ENCODE measurements at regions not wholly inside any gene's neighbourhood (a gene's known extent, or its start where the extent isn't known, plus 50 kb on each side); places are given as distances from the start of the nearest gene placed in this dataset.

GRCh38 chr4:184309241-184310170, 91.8 kb upstream of the ENPP6 start:
- DNase-seq: peak; percentile 30 to 41

GRCh38 chr4:184306949-184307348, 89.3 kb upstream of the ENPP6 start:
- DNase-seq: no peak

GRCh38 chr4:184306470-184306869, 88.8 kb upstream of the ENPP6 start:
- no peak for DNase-seq

GRCh38 chr4:184300816-184301215, 83.1 kb upstream of the ENPP6 start:
- DNase-seq: no peak

- DNase-seq: no peak
These were observed 80.6 kb upstream of the ENPP6 start for GRCh38 chr4:184298254-184298653.

GRCh38 chr4:184295206-184295605, 77.5 kb upstream of the ENPP6 start:
- DNase-seq: no peak

- no peak for DNase-seq
These were observed 77.0 kb upstream of the ENPP6 start for GRCh38 chr4:184294606-184295133.

GRCh38 chr4:184293552-184293951, 75.9 kb upstream of the ENPP6 start:
- DNase-seq: no peak

GRCh38 chr4:184292877-184293276, 75.2 kb upstream of the ENPP6 start:
- no peak for DNase-seq

GRCh38 chr4:184292465-184292867, 74.8 kb upstream of the ENPP6 start:
- DNase-seq: no peak

- DNase-seq: no peak
These were observed 71.5 kb upstream of the ENPP6 start for GRCh38 chr4:184289179-184289535.

- peak in 1 of 2 experiments; percentile 34 for DNase-seq
These were observed 70.9 kb upstream of the ENPP6 start for GRCh38 chr4:184288451-184289178.

- no peak for DNase-seq
These were observed 70.1 kb upstream of the ENPP6 start for GRCh38 chr4:184287697-184288255.

- DNase-seq: no peak
These were observed 68.7 kb upstream of the ENPP6 start for GRCh38 chr4:184286358-184286757.

GRCh38 chr4:184284742-184285141, 67.1 kb upstream of the ENPP6 start:
- DNase-seq: no peak

- DNase-seq: no peak
These were observed 66.6 kb upstream of the ENPP6 start for GRCh38 chr4:184284336-184284690.

- no peak for DNase-seq
These were observed 66.1 kb upstream of the ENPP6 start for GRCh38 chr4:184283659-184284335.

- DNase-seq: no peak
These were observed 65.4 kb upstream of the ENPP6 start for GRCh38 chr4:184282895-184283654.

GRCh38 chr4:184282251-184282713, 64.6 kb upstream of the ENPP6 start:
- peak; percentile 10 to 21 for DNase-seq

- DNase-seq: no peak
These were observed 63.8 kb upstream of the ENPP6 start for GRCh38 chr4:184281231-184282139.

GRCh38 chr4:184280591-184281071, 63.0 kb upstream of the ENPP6 start:
- DNase-seq: no peak

Data from stimulated activated CD4-positive, alpha-beta T cell treated with anti-CD3 and anti-CD28 coated beads, Interleukin-4, amount 100 ng/mL, for 4 hours (primary cell).